Adipocyte (in vitro differentiated cells): ENCODE measurements at regions not wholly inside any gene's neighbourhood (a gene's known extent, or its start where the extent isn't known, plus 50 kb on each side); places are given as distances from the start of the nearest gene placed in this dataset.

Source experiments
- DNase-seq: peaks from one replicate; pipeline ENCODE4 v3.0.0-alpha.2; 2015; ENCODE audit warnings: low read depth
- H3K27me3 ChIP-seq: replicated peaks from 2 replicates; pipeline ENCODE4 v1.7.0; 2013; ENCODE audit warnings: mild to moderate bottlenecking, low read length, moderate library complexity; ENCODE audit not compliant: control insufficient read depth, insufficient read depth
- H3K36me3 ChIP-seq: 2 replicates; pipeline ENCODE4 v1.7.0; 2013; ENCODE audit warnings: low read length, mild to moderate bottlenecking, moderate library complexity; ENCODE audit not compliant: control insufficient read depth, insufficient read depth, severe bottlenecking
- H3K4me1 ChIP-seq: 2 replicates; pipeline ENCODE4 v1.7.0; 2013; ENCODE audit warnings: mild to moderate bottlenecking, low read length, moderate library complexity; ENCODE audit not compliant: control insufficient read depth, insufficient read depth
- H3K4me3 ChIP-seq: 2 replicates; pipeline ENCODE4 v1.7.0; 2013; ENCODE audit warnings: mild to moderate bottlenecking, low read length, moderate library complexity
- H3K9ac ChIP-seq: 2 replicates; pipeline ENCODE4 v1.7.0; 2013; ENCODE audit warnings: mild to moderate bottlenecking, low read length, moderate library complexity
- H3K9me3 ChIP-seq: 2 replicates; pipeline ENCODE4 v1.7.0; 2013; ENCODE audit warnings: mild to moderate bottlenecking, low read length, moderate library complexity; ENCODE audit not compliant: control insufficient read depth

- DNase-seq = no peak
- H3K36me3 ChIP-seq = no peaks in the 10 kb centered on the region
- H3K4me1 ChIP-seq = no peaks in the 10 kb centered on the region
- no peaks in the 10 kb centered on the region for H3K27me3 ChIP-seq
- H3K4me3 ChIP-seq = no peak overlapping the region
- H3K9ac ChIP-seq = no peak overlapping the region
- H3K9me3 ChIP-seq = peaks cover 8% of the 10 kb centered on the region
These were observed 81.4 kb upstream of the KRR1 start for GRCh38 chr12:75592638-75593335.

GRCh38 chr12:75592086-75592485, 80.7 kb upstream of the KRR1 start:
- Histone ChIP-seq H3K4me1 (no peaks in the 10 kb centered on the region), H3K36me3 (no peaks in the 10 kb centered on the region), H3K4me3 (no peak overlapping the region), H3K9ac (no peak overlapping the region), H3K9me3 (peaks cover 8% of the 10 kb centered on the region), H3K27me3 (no peaks in the 10 kb centered on the region)
- DNase-seq = no peak

- H3K4me3 ChIP-seq = no peak overlapping the region
- H3K9me3 ChIP-seq = peaks cover 8% of the 10 kb centered on the region
- H3K36me3 ChIP-seq = no peaks in the 10 kb centered on the region
- H3K27me3 ChIP-seq = no peaks in the 10 kb centered on the region
- DNase-seq = no peak
- no peak overlapping the region for H3K9ac ChIP-seq
- no peaks in the 10 kb centered on the region for H3K4me1 ChIP-seq
These were observed 80.2 kb upstream of the KRR1 start for GRCh38 chr12:75591628-75592027.

GRCh38 chr12:75589801-75590200, 78.4 kb upstream of the KRR1 start:
- Histone ChIP-seq H3K4me3 (no peak overlapping the region), H3K9ac (no peak overlapping the region), H3K9me3 (peaks cover 5% of the 10 kb centered on the region), H3K27me3 (no peaks in the 10 kb centered on the region), H3K4me1 (no peaks in the 10 kb centered on the region), H3K36me3 (no peaks in the 10 kb centered on the region)
- no peak for DNase-seq

GRCh38 chr12:75587340-75588106, 76.1 kb upstream of the KRR1 start:
- DNase-seq = peak; percentile 22
- no peaks in the 10 kb centered on the region for H3K9me3 ChIP-seq
- H3K9ac ChIP-seq = no peak overlapping the region
- no peaks in the 10 kb centered on the region for H3K36me3 ChIP-seq
- H3K4me3 ChIP-seq = no peak overlapping the region
- H3K4me1 ChIP-seq = no peaks in the 10 kb centered on the region
- H3K27me3 ChIP-seq = no peaks in the 10 kb centered on the region

GRCh38 chr12:75585330-75585729, 73.9 kb upstream of the KRR1 start:
- no peaks in the 10 kb centered on the region for H3K4me1 ChIP-seq
- DNase-seq = peak; percentile 68
- no peaks in the 10 kb centered on the region for H3K9me3 ChIP-seq
- no peaks in the 10 kb centered on the region for H3K36me3 ChIP-seq
- H3K27me3 ChIP-seq = no peaks in the 10 kb centered on the region
- no peak overlapping the region for H3K9ac ChIP-seq
- H3K4me3 ChIP-seq = no peak overlapping the region

GRCh38 chr12:75583355-75583754, 71.9 kb upstream of the KRR1 start:
- Histone ChIP-seq H3K4me3 (no peak overlapping the region), H3K9ac (no peak overlapping the region), H3K9me3 (no peaks in the 10 kb centered on the region), H3K36me3 (no peaks in the 10 kb centered on the region), H3K4me1 (no peaks in the 10 kb centered on the region), H3K27me3 (no peaks in the 10 kb centered on the region)
- DNase-seq = no peak

- no peaks in the 10 kb centered on the region for H3K27me3 ChIP-seq
- no peak for DNase-seq
- H3K4me3 ChIP-seq = no peak overlapping the region
- no peak overlapping the region for H3K9ac ChIP-seq
- no peaks in the 10 kb centered on the region for H3K36me3 ChIP-seq
- H3K9me3 ChIP-seq = no peaks in the 10 kb centered on the region
- H3K4me1 ChIP-seq = no peaks in the 10 kb centered on the region
These were observed 70.1 kb upstream of the KRR1 start for GRCh38 chr12:75581515-75581914.

GRCh38 chr12:75579552-75579951, 68.1 kb upstream of the KRR1 start:
- no peaks in the 10 kb centered on the region for H3K27me3 ChIP-seq
- no peaks in the 10 kb centered on the region for H3K9me3 ChIP-seq
- H3K4me1 ChIP-seq = no peaks in the 10 kb centered on the region
- DNase-seq = no peak
- no peak overlapping the region for H3K4me3 ChIP-seq
- no peak overlapping the region for H3K9ac ChIP-seq
- H3K36me3 ChIP-seq = no peaks in the 10 kb centered on the region

- Histone ChIP-seq H3K4me1 (no peaks in the 10 kb centered on the region), H3K9me3 (no peaks in the 10 kb centered on the region), H3K9ac (no peak overlapping the region), H3K27me3 (no peaks in the 10 kb centered on the region), H3K36me3 (no peaks in the 10 kb centered on the region), H3K4me3 (no peak overlapping the region)
- no peak for DNase-seq
These were observed 67.1 kb upstream of the KRR1 start for GRCh38 chr12:75578546-75578945.

- Histone ChIP-seq H3K4me3 (no peak overlapping the region), H3K9ac (no peak overlapping the region), H3K4me1 (no peaks in the 10 kb centered on the region), H3K36me3 (no peaks in the 10 kb centered on the region), H3K27me3 (no peaks in the 10 kb centered on the region), H3K9me3 (no peaks in the 10 kb centered on the region)
- DNase-seq = no peak
These were observed 66.4 kb upstream of the KRR1 start for GRCh38 chr12:75577812-75578211.
